GM18868 (cell line): ENCODE measurements at regions not wholly inside any gene's neighbourhood (a gene's known extent, or its start where the extent isn't known, plus 50 kb on each side); places are given as distances from the start of the nearest gene placed in this dataset.

Experiments used
- ATAC-seq: cut with Tn5 transposase; IDR thresholded peaks from one replicate; pipeline ENCODE4 v1.9.1; 2021; ENCODE audit warnings: mild to moderate bottlenecking, moderate library complexity; ENCODE audit not compliant: unreplicated experiment

DNA sequence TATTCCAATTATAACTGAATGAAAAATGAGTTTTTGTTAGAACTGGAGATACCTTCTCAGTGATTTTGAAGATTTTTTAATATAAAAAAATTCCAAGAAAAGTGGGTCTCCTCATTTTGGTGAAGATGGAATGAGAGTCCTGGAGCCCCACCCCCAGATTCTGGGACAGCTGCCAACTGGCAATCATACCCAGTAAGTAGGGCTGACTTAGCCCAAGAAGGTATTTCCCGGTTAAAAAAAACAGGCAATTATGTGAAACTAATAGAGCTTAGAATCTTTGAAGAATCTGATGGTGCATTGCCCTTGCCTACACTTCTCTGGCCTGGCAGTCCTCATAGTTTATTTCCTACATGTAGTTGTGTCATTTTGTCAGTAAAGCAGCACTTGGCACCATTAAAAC, 52.8 kb upstream of the VWDE start:
- ATAC-seq: no peak

DNA sequence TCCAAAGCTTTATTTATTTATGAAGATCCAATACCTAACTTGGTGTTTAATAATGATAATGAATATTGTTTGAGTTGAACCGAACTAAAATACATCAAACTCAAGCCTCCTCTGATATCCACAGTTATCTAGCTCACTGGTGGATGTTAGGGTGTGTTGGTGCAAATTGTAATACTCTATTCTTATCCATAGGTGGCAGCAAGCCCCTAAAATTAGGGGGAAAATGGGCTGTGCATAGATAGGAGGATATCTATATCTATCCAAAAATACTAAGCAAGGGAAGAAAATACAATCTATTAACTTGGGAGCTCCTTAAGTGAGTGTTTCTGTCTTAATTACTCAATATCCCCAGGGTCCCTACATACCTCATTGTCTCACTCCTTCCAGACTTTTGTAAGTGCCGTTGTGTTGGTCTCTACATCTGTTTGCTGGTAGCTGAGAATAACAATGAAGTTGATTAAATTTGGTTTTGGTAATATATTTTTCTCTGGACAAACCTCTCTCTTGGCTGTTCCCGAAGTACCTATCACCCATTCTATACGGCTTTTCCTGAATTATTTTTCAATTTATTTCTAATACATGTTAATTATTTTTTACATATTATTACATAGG, 55.0 kb upstream of the VWDE start:
- ATAC-seq: peak; percentile 98

DNA sequence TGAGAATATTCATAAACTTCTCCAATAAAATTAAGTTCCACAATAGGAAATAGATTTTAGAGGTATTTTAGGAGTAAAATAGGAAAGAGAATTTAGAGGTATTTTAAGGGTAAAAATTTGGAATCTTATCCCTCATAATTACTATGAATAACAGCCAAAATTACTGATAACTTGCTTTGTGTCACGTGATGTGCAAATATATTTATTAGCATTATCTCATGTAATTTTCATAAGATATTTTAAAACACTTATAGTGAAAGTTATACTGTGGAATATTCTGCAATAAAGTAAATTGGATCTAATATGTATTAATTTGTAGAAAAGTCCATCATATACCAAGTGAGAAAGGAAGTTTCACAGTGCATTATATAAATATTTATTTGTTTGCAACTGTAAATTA, 64.2 kb upstream of the VWDE start:
- ATAC-seq: no peak

DNA sequence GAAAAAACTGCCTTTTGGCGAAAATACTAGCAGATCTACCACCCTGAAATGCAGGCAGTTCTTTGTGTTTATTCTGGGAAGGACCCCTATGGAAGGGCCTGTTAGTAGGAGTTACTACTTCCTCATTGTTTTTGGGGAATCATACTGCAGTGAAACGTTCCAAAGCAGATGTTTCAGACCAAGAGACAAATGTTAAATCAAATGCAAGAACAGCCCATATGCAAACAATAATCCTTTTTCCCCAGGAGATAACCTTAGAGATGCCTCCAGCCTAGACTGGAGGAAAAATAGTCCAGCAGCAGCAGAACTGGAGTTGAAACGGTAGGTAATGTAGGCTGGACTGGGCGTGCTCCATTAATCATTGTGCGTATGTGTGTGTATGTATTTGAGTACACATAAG, 65.9 kb upstream of the VWDE start:
- ATAC-seq: no peak

DNA sequence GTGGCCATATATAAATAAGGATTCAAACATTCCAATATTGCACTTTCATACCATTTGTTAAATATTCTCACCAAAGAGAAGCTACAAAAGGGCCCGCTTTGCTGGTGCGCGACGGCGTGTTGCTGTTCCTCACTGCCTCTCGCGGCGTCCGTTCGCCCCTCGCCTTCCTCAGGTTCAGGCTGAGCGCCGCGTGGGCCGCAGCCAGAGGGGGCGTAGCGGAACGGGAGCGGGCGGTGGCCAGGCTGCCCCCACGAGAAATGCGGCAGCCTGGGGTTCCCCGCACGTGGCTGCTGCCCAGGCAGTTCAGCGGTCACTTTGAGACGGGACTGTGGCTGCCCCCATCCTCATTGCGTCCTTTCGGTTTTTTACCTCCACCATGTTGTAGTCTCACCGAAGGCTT, 67.3 kb upstream of the VWDE start:
- no peak for ATAC-seq

DNA sequence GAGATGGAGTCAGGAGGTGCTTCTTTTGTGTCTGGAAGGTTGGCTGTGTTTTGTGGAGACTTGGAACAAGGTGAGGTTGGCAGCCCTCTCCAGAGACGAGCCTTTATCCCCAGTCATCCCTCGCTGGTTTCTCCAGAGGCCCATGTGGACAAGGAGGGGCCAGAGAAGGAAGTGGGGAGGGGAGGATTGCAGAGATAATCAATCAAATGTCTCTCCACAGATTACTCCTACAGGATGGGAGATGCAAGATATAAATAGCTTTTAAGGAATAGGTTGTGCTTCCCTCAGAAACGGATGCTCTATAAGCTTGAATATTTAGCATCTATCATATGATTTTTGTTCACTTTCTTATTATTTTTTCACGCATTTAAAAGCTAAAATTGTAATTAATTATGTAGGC, 70.4 kb upstream of the VWDE start:
- ATAC-seq: no peak

DNA sequence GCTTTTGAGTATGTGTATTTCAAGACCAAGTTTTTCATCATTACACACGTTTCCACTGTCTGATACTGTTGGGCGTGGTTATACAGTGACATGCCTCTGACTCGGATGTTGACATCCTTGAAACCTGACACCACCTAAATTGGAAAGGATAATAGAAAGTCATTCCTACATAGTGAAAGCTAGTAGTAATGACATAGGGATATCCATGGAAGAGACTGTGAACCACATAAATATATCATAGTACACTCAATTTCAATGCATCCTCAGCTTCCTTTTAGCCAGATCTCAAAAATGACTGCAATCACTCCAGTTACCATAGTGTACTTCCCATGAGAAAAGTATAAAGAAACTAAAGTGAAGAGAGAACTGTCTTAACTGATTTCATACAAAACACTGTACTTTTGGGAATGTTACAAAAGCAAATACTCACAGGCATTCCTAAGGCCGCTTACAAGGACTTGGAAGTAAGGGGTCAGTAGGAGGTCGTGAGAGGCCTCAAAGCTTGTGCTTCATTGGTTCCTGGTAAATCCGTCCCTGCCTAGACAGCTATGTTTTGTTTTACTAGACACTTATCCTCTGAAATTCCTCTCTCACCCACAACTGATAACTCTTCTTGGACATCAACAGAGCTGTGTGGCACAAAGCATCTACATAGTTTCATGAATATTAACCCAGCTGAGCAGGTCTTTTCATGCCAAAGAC, 71.8 kb upstream of the VWDE start:
- no peak for ATAC-seq

DNA sequence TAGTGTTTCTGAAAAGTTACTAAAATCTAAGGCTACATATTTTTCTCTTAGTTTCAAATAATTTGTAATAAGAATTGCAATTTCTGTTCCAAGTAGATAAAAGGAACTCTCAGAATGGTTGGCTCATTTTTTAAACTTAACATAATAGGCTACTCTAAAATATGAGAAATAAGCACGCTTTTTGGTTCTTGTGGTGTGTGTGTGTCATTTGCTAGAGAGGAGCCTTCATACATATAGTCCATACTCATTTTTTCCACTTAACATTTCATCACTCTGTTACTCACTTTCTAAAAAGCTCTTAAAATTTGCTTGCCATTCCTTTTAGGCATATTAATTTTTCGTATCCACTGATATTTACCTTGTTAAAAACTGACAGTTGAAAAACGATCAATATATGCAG, 74.0 kb upstream of the VWDE start:
- ATAC-seq: no peak

DNA sequence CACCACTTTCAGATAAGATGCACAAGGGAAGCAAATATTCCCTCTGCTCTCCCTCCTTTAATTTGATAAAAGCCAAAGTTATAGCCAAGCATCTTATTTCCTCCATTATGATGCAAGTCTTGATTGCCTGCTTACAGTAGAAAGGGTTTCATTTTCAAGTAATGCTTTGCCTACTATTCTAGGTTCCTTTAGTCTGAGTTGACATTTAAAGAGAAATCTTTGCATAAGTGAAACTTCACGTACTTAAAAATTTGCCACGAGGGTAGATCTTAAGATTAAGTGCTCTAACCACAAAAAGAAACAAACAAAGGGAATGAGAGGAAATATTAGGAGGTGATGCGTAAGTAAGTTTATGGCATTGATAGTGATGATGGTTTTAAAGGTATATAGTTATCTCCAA, 78.1 kb upstream of the VWDE start:
- ATAC-seq: peak; percentile 96

DNA sequence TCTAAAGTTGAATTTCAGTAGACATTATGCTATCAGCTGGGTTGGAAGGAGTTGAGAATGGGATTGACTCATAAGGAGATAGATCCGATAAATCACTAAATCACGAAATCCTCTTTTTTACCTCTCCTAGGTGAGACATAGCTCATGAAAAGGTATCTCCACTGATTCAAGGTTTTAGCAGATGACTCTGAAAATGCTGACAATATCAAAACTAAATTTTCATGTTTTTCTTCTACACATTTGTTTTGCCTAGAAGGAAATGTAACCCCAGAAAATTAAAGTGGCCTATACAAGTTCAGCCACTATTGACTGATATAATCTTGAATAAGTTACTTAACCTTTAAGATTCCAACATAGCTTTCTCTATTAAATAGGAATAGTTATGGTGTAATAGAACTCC, 82.2 kb upstream of the VWDE start:
- ATAC-seq: no peak

DNA sequence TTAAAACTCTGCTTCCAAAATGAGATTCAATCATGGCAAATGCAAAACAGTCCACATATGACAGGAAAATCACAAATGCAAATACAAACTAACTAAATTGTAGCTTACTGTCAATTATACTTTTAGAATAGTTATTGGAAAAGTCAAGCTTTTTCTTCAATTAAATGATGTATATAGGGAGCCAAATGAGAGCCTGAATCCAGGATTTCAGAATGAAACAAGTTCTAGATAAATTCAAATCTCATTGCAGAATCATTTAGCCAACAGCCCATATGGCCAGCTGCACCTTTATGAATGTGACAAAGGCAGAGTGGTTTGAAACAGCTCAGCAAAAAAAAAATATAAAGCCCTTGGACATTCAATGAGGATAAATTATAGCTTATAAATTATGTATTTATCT, 82.2 kb upstream of the SCIN start:
- no peak for ATAC-seq

DNA sequence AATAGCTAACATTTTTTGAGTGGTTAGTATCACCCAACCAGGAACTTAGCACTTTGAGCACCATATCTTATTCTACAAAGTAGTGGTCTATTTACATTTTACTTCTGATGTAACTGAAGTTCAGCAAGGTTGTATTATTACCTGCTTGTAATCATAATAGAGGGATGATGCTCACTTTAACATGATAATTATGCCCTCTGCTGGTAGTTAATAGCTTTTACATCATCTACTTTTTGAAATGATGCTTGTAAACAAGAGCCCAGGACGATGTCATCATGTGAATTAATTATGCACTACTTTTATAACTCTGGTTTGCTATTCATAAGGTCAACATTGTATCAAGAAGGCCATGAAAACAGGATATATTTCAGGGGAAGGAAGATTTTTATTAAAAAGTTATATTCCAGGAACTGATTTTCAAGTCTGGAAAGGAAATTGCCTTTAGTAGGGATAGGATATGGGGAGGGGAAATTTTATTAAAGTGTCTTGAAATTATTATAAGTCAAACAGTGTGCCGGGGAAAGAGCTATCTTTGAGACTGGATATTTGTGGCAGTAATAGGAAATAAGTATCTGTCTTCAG, 80.3 kb upstream of the SCIN start:
- ATAC-seq: peak; percentile 74

DNA sequence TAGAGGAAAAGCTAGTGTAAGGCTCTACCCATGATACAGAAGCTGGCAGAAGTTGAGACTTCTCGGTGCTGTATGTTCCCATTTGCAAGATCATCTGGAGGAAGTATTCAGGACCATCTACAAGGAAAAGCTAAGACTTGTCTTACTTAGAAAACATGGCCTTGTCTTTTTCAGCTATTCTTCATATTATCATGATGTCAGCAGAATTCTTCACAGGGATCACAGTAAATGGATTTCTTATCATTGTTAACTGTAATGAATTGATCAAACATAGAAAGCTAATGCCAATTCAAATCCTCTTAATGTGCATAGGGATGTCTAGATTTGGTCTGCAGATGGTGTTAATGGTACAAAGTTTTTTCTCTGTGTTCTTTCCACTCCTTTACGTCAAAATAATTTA, 79.6 kb upstream of the SCIN start:
- ATAC-seq: no peak

DNA sequence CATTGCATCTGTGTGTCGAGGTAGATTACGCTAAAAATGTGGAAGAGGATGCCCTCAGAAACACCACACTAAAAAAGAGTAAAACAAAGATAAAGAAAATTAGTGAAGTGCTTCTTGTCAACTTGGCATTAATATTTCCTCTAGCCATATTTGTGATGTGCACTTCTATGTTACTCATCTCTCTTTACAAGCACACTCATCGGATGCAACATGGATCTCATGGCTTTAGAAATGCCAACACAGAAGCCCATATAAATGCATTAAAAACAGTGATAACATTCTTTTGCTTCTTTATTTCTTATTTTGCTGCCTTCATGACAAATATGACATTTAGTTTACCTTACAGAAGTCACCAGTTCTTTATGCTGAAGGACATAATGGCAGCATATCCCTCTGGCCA, 79.0 kb upstream of the SCIN start:
- no peak for ATAC-seq

DNA sequence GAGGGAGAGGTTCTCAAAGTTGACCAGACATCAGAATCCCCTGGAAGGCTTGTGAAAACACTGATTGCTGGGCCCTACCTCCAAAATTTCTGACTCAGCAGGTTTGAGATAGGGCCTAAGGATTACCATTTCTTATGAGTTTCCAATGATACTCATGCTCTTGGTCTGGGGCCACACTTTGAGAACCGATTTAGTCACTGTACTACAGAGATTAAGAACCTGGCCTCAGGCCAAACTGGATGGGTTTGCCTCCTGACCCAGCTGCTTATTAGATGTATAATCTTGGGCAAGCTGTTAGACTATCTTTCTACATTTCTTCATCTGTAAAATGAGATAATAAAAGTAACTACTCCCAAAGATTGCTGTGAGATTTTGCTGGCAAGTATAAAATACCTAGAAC, 77.1 kb upstream of the SCIN start:
- ATAC-seq: peak; percentile 38

DNA sequence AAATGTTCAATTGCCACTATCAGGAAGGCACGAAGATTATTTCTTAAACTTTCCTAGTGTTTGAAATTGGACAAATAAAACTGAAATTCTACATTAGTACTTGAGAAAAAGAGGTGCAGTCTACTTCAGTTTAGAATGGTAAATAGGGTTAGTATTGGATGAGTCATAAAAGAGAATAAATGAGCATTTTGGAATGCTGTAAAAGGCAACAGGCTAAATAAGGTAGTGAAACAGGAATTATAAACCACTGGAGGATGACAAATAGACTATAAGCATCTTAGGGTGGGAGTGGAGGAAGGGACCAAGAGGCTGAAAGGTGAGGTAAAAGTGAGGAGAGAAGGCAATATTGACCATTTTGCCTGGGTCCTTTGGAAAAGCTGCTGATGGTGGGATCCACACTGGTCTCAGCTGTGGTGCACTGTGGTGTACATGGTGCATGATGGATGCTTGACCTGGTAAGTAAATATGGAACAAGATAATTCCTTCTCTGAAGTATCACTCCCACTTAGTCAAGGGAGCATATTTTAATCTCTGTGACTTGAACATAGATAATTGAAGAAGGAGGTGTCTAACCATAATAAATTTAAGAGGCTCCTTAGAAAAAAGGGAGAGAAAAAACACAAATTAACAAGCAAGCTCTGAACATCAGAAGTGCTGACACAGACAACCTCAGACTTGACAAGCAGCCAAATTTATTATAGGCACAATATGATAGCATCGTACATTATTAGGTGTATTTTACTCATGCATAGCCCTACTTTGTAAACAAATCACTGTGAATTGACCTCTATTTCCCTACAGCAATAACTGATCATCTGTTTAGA, 76.4 kb upstream of the SCIN start:
- ATAC-seq: no peak

DNA sequence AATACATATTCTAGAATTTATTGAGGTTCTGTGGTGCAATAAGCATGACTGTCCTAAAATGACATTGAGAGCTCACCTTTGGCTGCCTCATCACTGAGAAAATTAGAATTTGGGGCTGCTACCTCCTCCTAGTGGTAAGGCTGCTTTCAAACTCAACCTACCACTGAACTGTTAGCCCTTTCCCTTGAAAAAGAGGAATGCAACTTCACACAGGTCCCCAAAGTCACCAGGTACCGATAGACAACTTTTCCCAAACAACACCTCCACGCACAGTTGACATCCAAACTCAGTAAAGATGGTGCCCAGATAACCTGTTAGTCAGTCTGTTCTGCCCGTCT, 75.9 kb upstream of the SCIN start:
- no peak for ATAC-seq

DNA sequence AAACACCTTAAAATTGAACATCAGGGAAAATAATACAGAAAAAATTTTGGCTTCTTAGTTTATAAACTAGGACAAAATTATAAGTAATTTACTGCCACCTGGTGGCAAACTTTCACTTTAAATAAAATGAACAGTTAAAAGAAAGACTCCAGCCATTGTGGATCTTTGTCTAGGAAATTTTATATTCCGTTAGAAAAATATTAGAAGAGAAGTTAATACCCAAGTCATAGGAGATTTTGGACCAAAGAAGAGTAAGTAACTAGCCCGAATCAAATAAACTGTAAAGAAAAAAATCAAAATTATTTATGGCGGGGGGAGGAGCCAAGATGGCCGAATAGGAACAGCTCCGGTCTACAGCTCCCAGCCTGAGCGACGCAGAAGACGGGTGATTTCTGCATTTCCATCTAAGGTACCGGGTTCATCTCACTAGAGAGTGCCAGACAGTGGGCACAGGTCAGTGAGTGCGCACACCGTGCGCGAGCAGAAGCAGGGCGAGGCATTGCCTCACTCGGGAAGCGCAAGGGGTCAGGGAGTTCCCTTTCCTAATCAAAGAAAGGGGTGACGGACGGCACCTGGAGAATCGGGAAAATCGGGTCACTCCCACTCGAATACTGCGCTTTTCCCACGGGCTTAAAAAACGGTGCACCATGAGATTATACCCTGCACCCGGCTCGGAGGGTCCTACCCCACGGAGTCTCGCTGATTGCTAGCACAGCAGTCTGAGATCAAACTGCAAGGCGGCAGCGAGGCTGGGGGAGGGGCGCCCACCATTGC, 73.4 kb upstream of the SCIN start:
- ATAC-seq: peak; percentile 47

DNA sequence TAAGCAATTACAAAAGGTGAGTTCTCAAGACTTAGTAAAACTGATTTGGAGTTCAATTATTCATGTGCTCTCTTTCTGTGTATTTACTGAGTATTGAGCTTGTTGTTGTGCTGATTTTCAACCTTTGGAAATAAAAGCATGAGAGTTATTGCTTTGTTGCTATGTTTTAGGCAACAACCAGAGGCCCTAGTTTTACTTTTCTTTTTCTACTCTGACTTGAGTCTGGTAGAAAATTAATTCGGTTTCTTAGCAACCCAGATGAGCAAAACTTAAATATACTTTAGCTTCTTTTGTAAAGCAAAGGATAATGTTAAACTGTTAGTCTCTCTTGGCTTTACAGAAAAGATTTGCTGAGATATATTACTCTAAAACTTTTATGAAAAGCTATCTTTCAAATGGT, 66.4 kb upstream of the SCIN start:
- ATAC-seq: no peak

DNA sequence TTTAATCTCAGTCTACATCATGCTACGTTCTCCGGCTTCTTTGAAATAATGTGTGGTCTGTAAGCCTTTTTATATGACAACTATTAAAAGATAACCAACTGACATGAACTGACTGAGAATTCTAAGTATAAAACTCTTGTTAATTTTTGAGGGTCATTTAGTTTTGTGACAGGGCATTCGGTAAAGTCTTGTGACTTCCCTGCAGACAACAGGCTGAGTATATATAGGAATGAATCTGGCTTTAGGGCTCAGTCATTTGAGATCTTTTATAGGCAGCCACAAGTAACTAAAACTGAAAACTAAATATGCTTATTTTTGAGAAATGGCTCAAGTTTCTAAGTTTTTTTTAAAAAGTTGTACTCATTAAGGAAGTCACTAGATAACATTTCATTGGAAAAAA, 62.5 kb upstream of the SCIN start:
- ATAC-seq: no peak

DNA sequence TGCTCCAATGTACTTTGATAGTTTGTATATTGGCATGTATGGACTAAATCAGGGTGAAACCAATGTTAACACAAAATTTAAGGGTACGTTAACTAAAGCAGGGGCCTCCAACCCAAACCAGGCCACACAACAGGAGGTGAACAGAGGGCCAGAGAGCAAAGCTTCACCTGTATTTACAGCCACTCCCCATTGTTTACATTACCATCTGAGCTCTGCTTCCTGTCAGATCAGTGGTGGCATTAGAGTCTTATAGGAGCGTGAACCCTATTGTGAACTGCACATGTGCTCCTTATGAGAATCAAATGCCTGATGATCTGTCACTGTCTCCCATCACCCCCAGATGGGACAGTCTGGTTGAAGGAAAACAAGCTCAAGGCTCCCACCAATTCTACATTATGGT, 62.0 kb upstream of the SCIN start:
- ATAC-seq: no peak
